ENCODE measurements at regions not wholly inside any gene's neighbourhood (a gene's known extent, or its start where the extent isn't known, plus 50 kb on each side); places are given as distances from the start of the nearest gene placed in this dataset.

DNA sequence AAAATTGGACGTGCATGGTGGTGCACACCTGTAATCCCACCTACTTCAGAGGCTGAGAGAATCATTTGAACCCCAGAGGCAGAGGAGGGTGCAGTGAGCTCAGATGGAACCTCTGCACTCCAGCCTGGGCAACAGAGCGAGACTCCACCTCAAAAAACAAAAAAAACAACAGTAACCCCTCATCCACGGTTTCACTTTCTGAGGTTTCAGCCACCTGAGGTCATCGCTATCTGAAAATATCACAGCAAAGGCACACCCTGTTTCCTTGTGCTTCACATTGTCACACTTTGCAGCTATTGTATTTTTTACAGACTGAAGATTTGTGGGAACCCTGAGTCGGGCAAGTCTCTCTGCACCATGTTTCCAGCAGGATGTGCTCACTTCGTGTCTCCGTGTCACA, 54.1 kb upstream of the FOXQ1 start:
- DNase-seq (ENCODE audit: low read depth in 4 of 4, low spot score in 3 of 4): no peak

GRCh38 chr6:1256435-1257008, 55.4 kb upstream of the FOXQ1 start:
- DNase-seq (ENCODE audit: low read depth in 4 of 4, low spot score in 3 of 4): no peak

DNA sequence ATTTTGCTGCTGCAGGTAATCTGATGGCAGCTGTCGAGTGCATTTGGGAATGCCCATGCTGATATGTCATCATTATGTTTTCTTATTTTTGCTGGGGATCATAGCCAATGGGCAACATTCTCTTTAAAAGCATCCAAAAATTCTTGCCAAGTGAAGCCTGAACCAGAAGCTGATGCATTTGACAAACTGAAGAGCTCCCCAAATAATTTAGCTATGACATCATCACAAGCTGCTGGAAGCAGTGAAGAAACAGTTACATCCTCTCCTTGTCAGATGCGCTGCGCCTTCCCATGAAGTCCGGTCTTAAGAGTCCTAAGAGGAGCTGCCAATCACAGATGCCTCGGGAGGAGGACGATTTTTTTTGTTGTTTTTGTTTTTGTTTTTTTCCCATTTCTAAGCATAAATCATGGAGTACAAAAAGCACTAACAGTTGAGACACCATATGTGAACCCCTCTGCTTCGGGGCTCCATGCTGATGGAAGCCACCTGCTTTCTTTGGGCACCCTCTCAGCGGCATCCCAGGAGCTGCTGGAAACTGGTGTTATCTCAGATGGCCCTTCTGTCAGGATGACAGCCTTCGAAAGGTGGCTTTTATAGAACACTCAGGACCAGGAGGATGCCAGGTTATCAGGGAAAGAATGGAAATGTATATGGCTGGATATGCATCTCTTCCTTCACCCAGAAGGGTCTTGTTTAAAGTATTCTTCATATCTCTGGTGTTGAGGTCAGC, 56.1 kb upstream of the FOXQ1 start:
- DNase-seq (ENCODE audit: low read depth in 4 of 4, low spot score in 3 of 4): no peak

DNA sequence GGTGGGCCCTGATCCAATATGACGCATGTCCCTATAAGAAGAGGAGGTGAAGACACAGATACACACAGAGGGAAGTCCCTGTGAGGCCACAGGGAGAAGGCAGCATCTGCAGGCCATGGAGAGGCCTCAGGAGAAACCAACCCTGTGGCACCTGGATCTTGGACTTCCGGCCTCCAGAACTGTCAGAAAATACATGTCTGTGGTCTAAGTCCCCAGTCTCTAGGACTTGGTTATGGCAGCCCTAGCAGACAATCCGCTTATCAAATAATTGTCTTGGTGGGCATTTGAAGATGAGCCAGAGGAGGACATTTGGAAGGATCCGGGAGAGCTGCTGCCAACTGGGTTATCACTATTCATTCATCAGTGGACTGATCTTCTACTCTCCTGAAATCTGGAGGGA, 57.6 kb upstream of the FOXQ1 start:
- DNase-seq (ENCODE audit: low read depth in 4 of 4, low spot score in 3 of 4): no peak

GRCh38 chr6:1253816-1254215, 58.1 kb upstream of the FOXQ1 start:
- DNase-seq (ENCODE audit: low read depth in 4 of 4, low spot score in 3 of 4): no peak

- no peak for DNase-seq (ENCODE audit: low read depth in 4 of 4, low spot score in 3 of 4)
Observed at GRCh38 chr6:1251198-1252155, 60.4 kb upstream of the FOXQ1 start.

GRCh38 chr6:1250489-1251197, 61.3 kb upstream of the FOXQ1 start:
- DNase-seq (ENCODE audit: low read depth in 4 of 4, low spot score in 3 of 4): no peak

GRCh38 chr6:1247894-1248293, 64.0 kb upstream of the FOXQ1 start:
- no peak for DNase-seq (ENCODE audit: low read depth in 4 of 4, low spot score in 3 of 4)

GRCh38 chr6:1247056-1247455, 64.8 kb upstream of the FOXQ1 start:
- no peak for DNase-seq (ENCODE audit: low read depth in 4 of 4, low spot score in 3 of 4)

GRCh38 chr6:1244941-1245340, 67.0 kb upstream of the FOXQ1 start:
- DNase-seq (ENCODE audit: low read depth in 4 of 4, low spot score in 3 of 4): peak in 1 of 4 donors; percentile 14

DNA sequence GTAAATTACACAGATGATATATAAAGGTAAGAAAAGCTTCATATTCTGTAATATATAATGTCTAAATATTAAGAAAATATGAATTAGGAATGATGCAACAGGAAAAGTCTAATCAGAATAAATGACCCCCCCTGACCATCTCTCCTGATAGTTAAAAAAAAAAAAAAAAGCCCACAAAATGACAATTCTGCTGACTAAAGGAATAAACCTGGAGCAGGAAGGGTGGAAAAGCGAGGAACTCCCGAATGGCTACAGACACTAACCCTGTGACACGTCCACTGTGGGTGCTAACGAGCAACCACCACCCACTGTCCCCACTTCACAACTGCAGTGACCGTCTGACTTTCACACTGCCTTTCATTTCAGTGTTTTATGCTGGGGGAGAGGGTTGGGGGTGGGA, 67.6 kb upstream of the FOXQ1 start:
- DNase-seq (ENCODE audit: low read depth in 4 of 4, low spot score in 3 of 4): no peak

- no peak for DNase-seq (ENCODE audit: low read depth in 4 of 4, low spot score in 3 of 4)
Observed at GRCh38 chr6:1242446-1242845, 69.5 kb upstream of the FOXQ1 start.

DNA sequence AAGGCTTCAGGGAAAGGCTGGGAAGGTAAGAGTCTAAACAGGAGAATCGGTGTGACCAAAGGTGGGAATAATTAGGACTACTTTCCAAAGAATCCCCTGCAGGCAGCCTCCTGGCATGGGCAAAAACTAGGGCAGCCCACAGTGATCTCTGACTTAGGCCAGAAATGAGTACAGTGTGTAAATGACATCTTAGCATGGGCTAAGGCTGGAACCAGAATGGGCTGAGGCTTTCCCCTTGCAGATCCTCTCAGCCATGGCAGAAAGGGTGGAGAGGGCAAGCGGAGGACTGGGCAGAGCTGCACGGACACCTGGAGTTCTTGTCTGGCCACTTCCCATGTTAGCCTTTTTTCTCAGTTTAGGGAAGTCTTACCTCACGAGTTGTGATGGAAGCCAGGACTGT, 69.9 kb upstream of the FOXQ1 start:
- no peak for DNase-seq (ENCODE audit: low read depth in 4 of 4, low spot score in 3 of 4)

DNA sequence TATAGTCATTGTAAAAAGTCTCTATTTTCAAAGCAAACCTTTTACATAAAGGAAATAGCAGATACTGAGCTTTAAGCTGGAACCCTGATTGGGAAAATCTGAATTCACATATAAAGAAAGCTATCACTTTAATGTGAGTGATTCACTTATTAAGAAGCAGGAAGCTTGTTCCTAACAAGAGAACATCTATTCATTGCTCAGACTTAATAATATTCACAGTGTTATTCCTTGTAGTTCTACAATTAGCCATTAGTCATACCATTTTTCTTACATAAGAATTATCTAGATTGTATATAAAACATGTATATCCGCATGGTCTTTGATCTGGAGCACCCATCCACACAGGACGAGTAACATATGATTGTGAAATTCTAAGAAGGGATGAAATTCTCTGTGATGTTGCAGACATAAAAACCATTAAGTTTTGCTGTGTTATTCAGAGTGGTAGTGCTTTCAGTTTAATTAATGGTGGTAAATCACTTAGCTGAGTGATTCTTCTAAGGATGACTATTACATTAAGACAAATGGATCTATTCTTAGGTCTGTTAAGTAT, 71.1 kb upstream of the FOXQ1 start:
- DNase-seq (ENCODE audit: low read depth in 4 of 4, low spot score in 3 of 4): no peak

GRCh38 chr6:1239805-1240204, 72.1 kb upstream of the FOXQ1 start:
- no peak for DNase-seq (ENCODE audit: low read depth in 4 of 4, low spot score in 3 of 4)

DNA sequence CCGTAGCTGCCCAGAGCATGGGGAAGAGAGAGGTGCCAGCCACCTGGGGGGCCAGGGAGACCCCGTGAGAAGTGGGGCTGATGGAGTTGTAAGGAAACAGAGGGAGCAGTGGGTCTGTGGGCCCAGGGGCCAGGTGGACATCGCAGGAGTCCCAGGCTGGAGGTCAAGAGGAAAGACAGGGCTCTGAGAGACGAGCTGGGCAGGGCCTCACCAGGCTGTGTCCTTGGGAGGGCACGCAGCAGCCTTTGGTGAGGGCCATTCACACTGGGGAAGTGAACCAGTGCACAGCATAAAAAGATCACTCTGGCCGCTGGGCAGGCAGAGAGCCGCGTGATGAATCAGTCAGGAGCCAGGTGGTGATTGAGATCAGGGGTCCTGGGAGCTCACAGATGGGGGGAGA, 73.9 kb upstream of the FOXQ1 start:
- DNase-seq (ENCODE audit: low read depth in 4 of 4, low spot score in 3 of 4): no peak

DNA sequence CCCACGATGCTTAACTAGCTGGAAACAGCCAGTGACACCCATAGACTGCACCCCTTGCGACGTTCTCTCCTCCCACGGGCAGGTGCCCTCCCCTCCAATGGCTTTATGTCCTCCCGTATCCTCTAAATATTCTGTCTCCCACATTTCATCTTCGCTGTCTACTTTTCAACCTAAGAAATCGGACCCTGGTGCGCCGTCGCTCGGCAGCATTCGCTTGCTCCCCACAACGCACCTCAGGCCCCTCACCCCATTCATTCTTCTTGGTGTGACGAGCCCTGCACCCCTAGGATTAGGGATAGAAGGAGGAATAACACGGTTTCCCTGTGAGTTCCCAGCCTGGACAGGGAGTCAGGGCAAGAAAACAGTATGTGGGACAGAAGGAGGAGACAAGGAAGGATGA, 74.3 kb upstream of the FOXQ1 start:
- DNase-seq (ENCODE audit: low read depth in 4 of 4, low spot score in 3 of 4): no peak

- DNase-seq (ENCODE audit: low read depth in 4 of 4, low spot score in 3 of 4): no peak
Observed at GRCh38 chr6:1235825-1236224, 76.1 kb upstream of the FOXQ1 start.

- DNase-seq (ENCODE audit: low read depth in 4 of 4, low spot score in 3 of 4): no peak
Observed at GRCh38 chr6:1233924-1234323, 78.0 kb upstream of the FOXQ1 start.

DNA sequence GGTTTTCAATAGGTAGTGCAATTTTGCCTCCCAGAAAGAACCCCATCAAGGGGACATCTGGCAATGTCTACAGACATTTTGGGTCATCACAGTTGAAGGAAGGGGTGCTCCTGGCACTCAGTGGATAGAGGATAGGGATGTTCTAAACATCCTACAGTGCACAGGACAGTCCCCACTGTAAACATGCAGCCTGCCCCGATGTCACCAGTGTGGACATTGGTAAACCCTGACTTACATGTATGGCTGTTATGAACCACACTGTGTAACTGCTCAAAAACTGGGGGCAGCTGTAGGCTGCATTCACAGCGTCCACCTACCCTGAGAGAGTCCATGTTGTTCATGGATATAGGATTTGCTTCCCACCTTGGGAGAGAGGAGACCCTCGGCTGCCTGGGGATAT, 79.3 kb upstream of the FOXQ1 start:
- DNase-seq (ENCODE audit: low read depth in 4 of 4, low spot score in 3 of 4): no peak

GRCh38 chr6:1231941-1232340, 80.0 kb upstream of the FOXQ1 start:
- DNase-seq (ENCODE audit: low read depth in 4 of 4, low spot score in 3 of 4): no peak

All from left renal pelvis (tissue), 4 donors.